SK-N-SH (cell line): ENCODE measurements at regions not wholly inside any gene's neighbourhood (a gene's known extent, or its start where the extent isn't known, plus 50 kb on each side); places are given as distances from the start of the nearest gene placed in this dataset.

Source experiments
- CTCF ChIA-PET: fragments of 300-600, 350-600 bp; formaldehyde crosslinking; extraction: SDS; loops from one replicate; lab custom pipeline; 2021; lab: Yijun Ruan, JAX
- POLR2A ChIA-PET: fragments of 350-600 bp; sonication (Branson Sonifier 250); formaldehyde crosslinking; extraction: SDS; loops from one replicate; lab custom pipeline; 2020; ENCODE audit warnings: antibody characterized with exemption, inconsistent platforms; lab: Yijun Ruan, JAX
- DNase-seq: peaks from one replicate; pipeline ENCODE4 v3.0.0; 2012
- H2AFZ ChIP-seq: fragments of 200-600 bp; sonication (generic); 2 replicates; pipeline ENCODE4 v1.8.1; 2016; ENCODE audit warnings: antibody characterized with exemption, mild to moderate bottlenecking, low read depth
- H3F3A ChIP-seq: fragments of 200-600 bp; sonication (generic); replicated peaks from 2 replicates; pipeline ENCODE3; 2016; ENCODE audit warnings: antibody characterized with exemption, mild to moderate bottlenecking; ENCODE audit not compliant: insufficient read depth
- H3K27ac ChIP-seq, 2 experiments: fragments of 200-500 bp in 1 of 2; fragments of 200-600 bp in 1 of 2; sonication (Bioruptor generic) in 1 of 2; sonication (generic), shearing (Covaris generic) in 1 of 2; 2 replicates each; pipeline versions ENCODE4 v1.5.1 to v1.6.1; 2014 to 2016; ENCODE audit warnings: low read depth in 2 of 2, inconsistent platforms in 1 of 2, low read length in 1 of 2, mild to moderate bottlenecking in 1 of 2, mixed read lengths in 1 of 2
- H3K27me3 ChIP-seq: fragments of 200-600 bp; sonication (generic), shearing (Covaris generic); 2 replicates; pipeline ENCODE4 v1.6.1; 2016; ENCODE audit warnings: mixed run types; ENCODE audit not compliant: insufficient read depth
- H3K36me3 ChIP-seq, 2 experiments: fragments of 200-500 bp in 1 of 2; fragments of 200-600 bp in 1 of 2; sonication (Bioruptor generic) in 1 of 2; sonication (generic) in 1 of 2; replicated peaks in 1 of 2; 2 replicates each; pipeline versions ENCODE3 to v1.5.1; 2014 to 2016; ENCODE audit warnings: low read length in 1 of 2, mild to moderate bottlenecking in 1 of 2; ENCODE audit not compliant: insufficient read depth in 2 of 2, control insufficient read depth in 1 of 2
- H3K4me1 ChIP-seq, 2 experiments: fragments of 200-500 bp in 1 of 2; fragments of 200-600 bp in 1 of 2; sonication (Bioruptor generic) in 1 of 2; sonication (generic), shearing (Covaris generic) in 1 of 2; 2 replicates each; pipeline versions ENCODE4 v1.5.1 to v1.6.1; 2014 to 2016; ENCODE audit warnings: low read depth in 1 of 2, low read length in 1 of 2, mixed run types in 1 of 2; ENCODE audit not compliant: insufficient read depth in 2 of 2, control insufficient read depth in 1 of 2
- H3K4me2 ChIP-seq: fragments of 200-600 bp; sonication (generic), shearing (Covaris generic); 2 replicates; pipeline ENCODE4 v1.6.1; 2017; ENCODE audit warnings: mixed run types
- H3K4me3 ChIP-seq, 2 experiments: fragments of 200-500 bp in 1 of 2; fragments of 200-600 bp in 1 of 2; sonication (Bioruptor generic) in 1 of 2; sonication (generic), shearing (Covaris generic) in 1 of 2; 2 replicates each; pipeline versions ENCODE4 v1.5.1 to v1.8.1; 2014 to 2016; ENCODE audit warnings: low read depth in 2 of 2, inconsistent platforms in 1 of 2, low read length in 1 of 2, mild to moderate bottlenecking in 1 of 2, mixed read lengths in 1 of 2, moderate library complexity in 1 of 2
- H3K79me2 ChIP-seq: fragments of 200-600 bp; sonication (generic); 2 replicates; pipeline ENCODE4 v1.8.1; 2017; ENCODE audit warnings: mild to moderate bottlenecking; ENCODE audit not compliant: insufficient read depth
- H3K9ac ChIP-seq: fragments of 200-600 bp; sonication (generic); 2 replicates; pipeline ENCODE4 v1.6.1; 2017; ENCODE audit warnings: mixed run types
- H3K9me2 ChIP-seq: fragments of 200-600 bp; sonication (generic); 2 replicates; pipeline ENCODE4 v1.6.1; 2017; ENCODE audit warnings: mixed run types
- H3K9me3 ChIP-seq: fragments of 200-600 bp; sonication (generic); 2 replicates; pipeline ENCODE4 v1.6.1; 2017; ENCODE audit warnings: mixed run types, mild to moderate bottlenecking, moderate library complexity
- H4K20me1 ChIP-seq: fragments of 200-600 bp; sonication (generic); 2 replicates; pipeline ENCODE4 v1.6.1; 2017; ENCODE audit warnings: mild to moderate bottlenecking, mixed run types; ENCODE audit not compliant: insufficient read depth
- FOXJ3 ChIP-seq: sonication (generic); formaldehyde crosslinking; IDR thresholded peaks from 2 replicates; pipeline ENCODE4 v1.5.1; 2020; ENCODE audit warnings: mild to moderate bottlenecking, missing genetic modification reagents
- JUND ChIP-seq: IDR thresholded peaks from 2 replicates; pipeline ENCODE4 v1.4.0; 2012
- MEF2A ChIP-seq: IDR thresholded peaks from 2 replicates; pipeline ENCODE4 v1.4.0; 2012; ENCODE audit warnings: low read depth, borderline replicate concordance
- NRF1 ChIP-seq: IDR thresholded peaks from 2 replicates; pipeline ENCODE4 v1.6.1; 2012; ENCODE audit warnings: low read depth, mild to moderate bottlenecking, low read length
- RAD21 ChIP-seq: IDR thresholded peaks from 2 replicates; pipeline ENCODE4 v1.6.1; 2012; ENCODE audit warnings: mild to moderate bottlenecking, low read length
- RXRA ChIP-seq: IDR thresholded peaks from 2 replicates; pipeline ENCODE4 v1.4.0; 2012; ENCODE audit warnings: low read depth, mild to moderate bottlenecking, borderline replicate concordance
- YY1 ChIP-seq: IDR thresholded peaks from 2 replicates; pipeline ENCODE4 v1.4.0; 2012; ENCODE audit warnings: low read depth, mild to moderate bottlenecking
- WGBS: methylation state at CpG from one replicate; pipeline ENCODE4 v1.1.6; 2017; ENCODE audit warnings: low lambda C conversion rate; 5-methylcytosine and 5-hydroxymethylcytosine counted together
- TF ChIP-seq, protein P1 (sequence below): IDR thresholded peaks from 2 replicates; pipeline ENCODE4 v1.6.1; 2012; ENCODE audit warnings: mild to moderate bottlenecking, low read depth, low read length, moderate library complexity
- TF ChIP-seq, protein P2 (sequence below): IDR thresholded peaks from 2 replicates; pipeline ENCODE4 v1.4.0; 2012; ENCODE audit warnings: low read depth, borderline replicate concordance

GRCh38 chr10:49240946-49241345 is 52.8 kb upstream of the TMEM273 start:
- no peaks in the 10 kb centered on the region for H3K36me3 ChIP-seq
- peaks cover 0 to 7% of the 10 kb centered on the region in 2 experiments; a peak in 1 of 4 replicates for H3K4me1 ChIP-seq
- H3K79me2 ChIP-seq = no peaks in the 10 kb centered on the region
- no peak overlapping the region for H3K9ac ChIP-seq
- H3K27me3 ChIP-seq = no peaks in the 10 kb centered on the region
- no peak overlapping the region for H2AFZ ChIP-seq
- no peaks in the 10 kb centered on the region for H3K9me3 ChIP-seq
- no peak overlapping the region for H3K4me2 ChIP-seq
- TF ChIP-seq, protein P1, sequence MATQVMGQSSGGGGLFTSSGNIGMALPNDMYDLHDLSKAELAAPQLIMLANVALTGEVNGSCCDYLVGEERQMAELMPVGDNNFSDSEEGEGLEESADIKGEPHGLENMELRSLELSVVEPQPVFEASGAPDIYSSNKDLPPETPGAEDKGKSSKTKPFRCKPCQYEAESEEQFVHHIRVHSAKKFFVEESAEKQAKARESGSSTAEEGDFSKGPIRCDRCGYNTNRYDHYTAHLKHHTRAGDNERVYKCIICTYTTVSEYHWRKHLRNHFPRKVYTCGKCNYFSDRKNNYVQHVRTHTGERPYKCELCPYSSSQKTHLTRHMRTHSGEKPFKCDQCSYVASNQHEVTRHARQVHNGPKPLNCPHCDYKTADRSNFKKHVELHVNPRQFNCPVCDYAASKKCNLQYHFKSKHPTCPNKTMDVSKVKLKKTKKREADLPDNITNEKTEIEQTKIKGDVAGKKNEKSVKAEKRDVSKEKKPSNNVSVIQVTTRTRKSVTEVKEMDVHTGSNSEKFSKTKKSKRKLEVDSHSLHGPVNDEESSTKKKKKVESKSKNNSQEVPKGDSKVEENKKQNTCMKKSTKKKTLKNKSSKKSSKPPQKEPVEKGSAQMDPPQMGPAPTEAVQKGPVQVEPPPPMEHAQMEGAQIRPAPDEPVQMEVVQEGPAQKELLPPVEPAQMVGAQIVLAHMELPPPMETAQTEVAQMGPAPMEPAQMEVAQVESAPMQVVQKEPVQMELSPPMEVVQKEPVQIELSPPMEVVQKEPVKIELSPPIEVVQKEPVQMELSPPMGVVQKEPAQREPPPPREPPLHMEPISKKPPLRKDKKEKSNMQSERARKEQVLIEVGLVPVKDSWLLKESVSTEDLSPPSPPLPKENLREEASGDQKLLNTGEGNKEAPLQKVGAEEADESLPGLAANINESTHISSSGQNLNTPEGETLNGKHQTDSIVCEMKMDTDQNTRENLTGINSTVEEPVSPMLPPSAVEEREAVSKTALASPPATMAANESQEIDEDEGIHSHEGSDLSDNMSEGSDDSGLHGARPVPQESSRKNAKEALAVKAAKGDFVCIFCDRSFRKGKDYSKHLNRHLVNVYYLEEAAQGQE = no peak
- TF ChIP-seq MEF2A (no peak), YY1 (no peak), NRF1 (no peak), JUND (no peak), RXRA (no peak), FOXJ3 (CRISPR knock-in tag) (no peak), RAD21 (no peak)
- TF ChIP-seq, protein P2, sequence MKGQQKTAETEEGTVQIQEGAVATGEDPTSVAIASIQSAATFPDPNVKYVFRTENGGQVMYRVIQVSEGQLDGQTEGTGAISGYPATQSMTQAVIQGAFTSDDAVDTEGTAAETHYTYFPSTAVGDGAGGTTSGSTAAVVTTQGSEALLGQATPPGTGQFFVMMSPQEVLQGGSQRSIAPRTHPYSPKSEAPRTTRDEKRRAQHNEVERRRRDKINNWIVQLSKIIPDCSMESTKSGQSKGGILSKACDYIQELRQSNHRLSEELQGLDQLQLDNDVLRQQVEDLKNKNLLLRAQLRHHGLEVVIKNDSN = no peak
- H4K20me1 ChIP-seq = no peaks in the 10 kb centered on the region
- WGBS = 34% methylated on average over 3 of the region's 4 CpGs
- no peak for DNase-seq
- ChIA-PET CTCF (interaction anchor here (1.0 kb wide), 1 partner anchor 34 kb away, joined by 3 read pairs; no protein-coding TSS in a partner anchor), POLR2A (no interaction called here)
- H3K27ac ChIP-seq = no peak overlapping the region
- no peaks in the 10 kb centered on the region for H3K9me2 ChIP-seq
- H3F3A ChIP-seq = no peaks in the 10 kb centered on the region
- H3K4me3 ChIP-seq = no peak overlapping the region
